Skeletal muscle cell (primary cell): ENCODE measurements at regions not wholly inside any gene's neighbourhood (a gene's known extent, or its start where the extent isn't known, plus 50 kb on each side); places are given as distances from the start of the nearest gene placed in this dataset.

Experiments used
- DNase-seq: peaks from one replicate; pipeline ENCODE4 v3.0.0-alpha.2; 2010; ENCODE audit warnings: low read depth
- H3K4me3 ChIP-seq: 2 replicates; pipeline ENCODE4 v1.5.1; 2011; ENCODE audit warnings: low read depth, mild to moderate bottlenecking, control low read depth, low read length, moderate library complexity

- no peak overlapping the region for H3K4me3 ChIP-seq
- no peak for DNase-seq
Observed at GRCh38 chr5:164728733-164729132, 1223.3 kb downstream of the MAT2B start.

GRCh38 chr5:164735334-164735733, 1229.9 kb downstream of the MAT2B start:
- no peak overlapping the region for H3K4me3 ChIP-seq
- DNase-seq = no peak

GRCh38 chr5:164741376-164741775, 1236.0 kb downstream of the MAT2B start:
- no peak overlapping the region for H3K4me3 ChIP-seq
- no peak for DNase-seq

GRCh38 chr5:164742025-164742424, 1236.6 kb downstream of the MAT2B start:
- no peak for DNase-seq
- H3K4me3 ChIP-seq = no peak overlapping the region

GRCh38 chr5:164746723-164747122, 1241.3 kb downstream of the MAT2B start:
- no peak for DNase-seq
- H3K4me3 ChIP-seq = no peak overlapping the region

- no peak for DNase-seq
- H3K4me3 ChIP-seq = no peak overlapping the region
Observed at GRCh38 chr5:164747371-164747770, 1242.0 kb downstream of the MAT2B start.

GRCh38 chr5:164748861-164749260, 1243.4 kb downstream of the MAT2B start:
- H3K4me3 ChIP-seq = no peak overlapping the region
- no peak for DNase-seq

- no peak overlapping the region for H3K4me3 ChIP-seq
- no peak for DNase-seq
Observed at GRCh38 chr5:164753434-164753833, 1248.0 kb downstream of the MAT2B start.

GRCh38 chr5:164763206-164763605, 1257.8 kb downstream of the MAT2B start:
- no peak overlapping the region for H3K4me3 ChIP-seq
- DNase-seq = no peak

GRCh38 chr5:164772122-164772521, 1266.7 kb downstream of the MAT2B start:
- DNase-seq = no peak
- H3K4me3 ChIP-seq = no peak overlapping the region

GRCh38 chr5:164784230-164784629, 1278.8 kb downstream of the MAT2B start:
- no peak for DNase-seq
- H3K4me3 ChIP-seq = no peak overlapping the region

GRCh38 chr5:164798110-164798509, 1292.7 kb downstream of the MAT2B start:
- DNase-seq = no peak

GRCh38 chr5:164799391-164799790, 1294.0 kb downstream of the MAT2B start:
- no peak overlapping the region for H3K4me3 ChIP-seq
- no peak for DNase-seq

More at GRCh38 chr5:164798110-164798509, 1292.7 kb downstream of the MAT2B start:
- no peak overlapping the region for H3K4me3 ChIP-seq

- H3K4me3 ChIP-seq = no peak overlapping the region
- no peak for DNase-seq
Observed at GRCh38 chr5:164801910-164802309, 1296.5 kb downstream of the MAT2B start.

- DNase-seq = no peak
- H3K4me3 ChIP-seq = no peak overlapping the region
Observed at GRCh38 chr5:164809821-164810220, 1304.4 kb downstream of the MAT2B start.

- no peak overlapping the region for H3K4me3 ChIP-seq
- no peak for DNase-seq
Observed at GRCh38 chr5:164818445-164818844, 1313.0 kb downstream of the MAT2B start.

GRCh38 chr5:164824671-164825070, 1319.3 kb downstream of the MAT2B start:
- H3K4me3 ChIP-seq = no peak overlapping the region
- DNase-seq = no peak

GRCh38 chr5:164832516-164832915, 1327.1 kb downstream of the MAT2B start:
- no peak overlapping the region for H3K4me3 ChIP-seq
- DNase-seq = no peak

- no peak for DNase-seq
- no peak overlapping the region for H3K4me3 ChIP-seq
Observed at GRCh38 chr5:164844348-164844747, 1338.9 kb downstream of the MAT2B start.

GRCh38 chr5:164860896-164861295, 1355.5 kb downstream of the MAT2B start:
- no peak overlapping the region for H3K4me3 ChIP-seq
- no peak for DNase-seq

GRCh38 chr5:164861610-164862009, 1356.2 kb downstream of the MAT2B start:
- no peak for DNase-seq
- H3K4me3 ChIP-seq = no peak overlapping the region

- H3K4me3 ChIP-seq = no peak overlapping the region
- DNase-seq = no peak
Observed at GRCh38 chr5:164868761-164869160, 1363.3 kb downstream of the MAT2B start.
